NOMO-1 treated with dmso at 0.1 percent for 144 hours (cell line): ENCODE measurements at regions not wholly inside any gene's neighbourhood (a gene's known extent, or its start where the extent isn't known, plus 50 kb on each side); places are given as distances from the start of the nearest gene placed in this dataset.
"Not testable (repeated sequence)": the region's sequence is repeated elsewhere in the genome, so short reads cannot be mapped to it uniquely, and the experiment has no call there.

Source experiments
- DNase-seq: peaks from one replicate; lab custom pipeline; 2025; ENCODE audit not compliant: unreplicated experiment; lab: John Stamatoyannopoulos, UW

- no peak for DNase-seq
These were observed 175.3 kb upstream of the EXOC2 start for GRCh38 chr6:868201-868600.

GRCh38 chr6:867378-867777 lies 174.4 kb upstream of the EXOC2 start:
- no peak for DNase-seq

- no peak for DNase-seq
These were observed 173.4 kb upstream of the EXOC2 start for GRCh38 chr6:866316-866715.

- DNase-seq = no peak
These were observed 172.9 kb upstream of the EXOC2 start for GRCh38 chr6:865846-866245.

GRCh38 chr6:863831-864230 lies 170.9 kb upstream of the EXOC2 start:
- no peak for DNase-seq

GRCh38 chr6:863127-863526 lies 170.2 kb upstream of the EXOC2 start:
- DNase-seq = not testable (repeated sequence)

- DNase-seq = no peak
These were observed 167.0 kb upstream of the EXOC2 start for GRCh38 chr6:859936-860335.

GRCh38 chr6:854406-855118 lies 161.6 kb upstream of the EXOC2 start:
- DNase-seq = no peak

GRCh38 chr6:852216-852615 lies 159.3 kb upstream of the EXOC2 start:
- not testable (repeated sequence) for DNase-seq

- DNase-seq = no peak
These were observed 156.2 kb upstream of the EXOC2 start for GRCh38 chr6:849075-849506.

- no peak for DNase-seq
These were observed 152.6 kb upstream of the EXOC2 start for GRCh38 chr6:845566-845965.

- DNase-seq = no peak
These were observed 152.2 kb upstream of the EXOC2 start for GRCh38 chr6:845101-845500.

- no peak for DNase-seq
These were observed 149.2 kb upstream of the EXOC2 start for GRCh38 chr6:842141-842540.

- no peak for DNase-seq
These were observed 148.6 kb upstream of the EXOC2 start for GRCh38 chr6:841569-841968.

GRCh38 chr6:839201-839600 lies 146.3 kb upstream of the EXOC2 start:
- no peak for DNase-seq

GRCh38 chr6:837380-837779 lies 144.4 kb upstream of the EXOC2 start:
- DNase-seq = no peak

GRCh38 chr6:836276-836853 lies 143.4 kb upstream of the EXOC2 start:
- no peak for DNase-seq

GRCh38 chr6:835476-836160 lies 142.7 kb upstream of the EXOC2 start:
- no peak for DNase-seq

GRCh38 chr6:834866-835265 lies 141.9 kb upstream of the EXOC2 start:
- DNase-seq = no peak

GRCh38 chr6:834190-834589 lies 141.3 kb upstream of the EXOC2 start:
- DNase-seq = no peak

- not testable (repeated sequence) for DNase-seq
These were observed 139.9 kb upstream of the EXOC2 start for GRCh38 chr6:832804-833203.

- no peak for DNase-seq
These were observed 137.9 kb upstream of the EXOC2 start for GRCh38 chr6:830667-831327.
